ENCODE measurements at regions not wholly inside any gene's neighbourhood (a gene's known extent, or its start where the extent isn't known, plus 50 kb on each side); places are given as distances from the start of the nearest gene placed in this dataset.
A peak's percentile ranks its signal among the peaks of the same experiment; 100 is the strongest.

DNA sequence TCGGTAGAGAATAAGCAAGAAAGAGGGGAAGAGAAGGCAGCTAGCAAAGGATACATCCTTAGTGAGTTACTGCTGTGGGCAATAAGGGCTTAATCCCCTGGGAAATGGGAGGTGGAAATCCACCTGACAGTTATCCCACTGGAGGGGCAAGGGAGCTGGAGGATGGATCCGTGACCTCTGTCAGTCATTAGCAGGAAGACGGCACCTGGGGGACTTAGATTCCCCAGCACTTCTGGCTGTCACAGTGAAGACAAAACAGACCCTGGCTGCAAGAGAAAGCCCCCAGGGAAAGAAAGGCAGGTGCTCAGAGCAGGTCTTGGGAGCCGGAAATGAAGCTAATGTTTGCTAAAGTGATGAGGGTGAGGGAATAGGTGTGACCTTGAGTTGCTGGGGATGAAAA, 70.4 kb upstream of the MRI1 start:
- Histone ChIP-seq H3K9ac (ENCODE audit: low read length) (no peak overlapping the region), H2AFZ (ENCODE audit: low read depth, low read length) (no peak overlapping the region), H3K27me3 (ENCODE audit: insufficient read depth, low read length) (no peaks in the 10 kb centered on the region), H3K4me3 (ENCODE audit: insufficient read depth, low read depth, low read length) (no peak overlapping the region), H3K9me3 (ENCODE audit: insufficient read depth, low read depth, low read length) (no peaks in the 10 kb centered on the region), H3K4me1 (ENCODE audit: insufficient read depth, low read length) (peaks cover 14% of the 10 kb centered on the region), H3K36me3 (ENCODE audit: insufficient read depth, low read length) (no peaks in the 10 kb centered on the region), H3K27ac (ENCODE audit: low read depth, low read length) (no peak overlapping the region), H3K4me2 (ENCODE audit: low read length) (no peak overlapping the region), H3K79me2 (ENCODE audit: insufficient read depth, low read length) (no peaks in the 10 kb centered on the region), H4K20me1 (ENCODE audit: insufficient read depth, low read length) (no peaks in the 10 kb centered on the region)
- DNase-seq (ENCODE audit: low read depth), result no peak
- no peak for FAIRE-seq
- peaks cover 1% of the 10 kb centered on the region for H3K9me3 Mint-ChIP-seq (ENCODE audit: unreplicated experiment)
- no peaks in the 10 kb centered on the region for H3K4me1 Mint-ChIP-seq (ENCODE audit: low read depth, unreplicated experiment)
- TF ChIP-seq CTCF (IDR thresholded peaks at IDR 0.05; ENCODE audit: insufficient read depth, low read depth, low read length) (no peak), EZH2 (IDR thresholded peaks at IDR 0.05; ENCODE audit: insufficient read depth, low read length) (no peak)
- H3K36me3 Mint-ChIP-seq (ENCODE audit: low read depth, unreplicated experiment), result no peaks in the 10 kb centered on the region
- no peak overlapping the region for H3K27ac Mint-ChIP-seq (ENCODE audit: unreplicated experiment)
- H3K4me3 Mint-ChIP-seq (ENCODE audit: unreplicated experiment), result no peak overlapping the region
- peaks cover 27% of the 10 kb centered on the region for H3K27me3 Mint-ChIP-seq (ENCODE audit: low read depth, unreplicated experiment)

GRCh38 chr19:13691569-13692435, 72.5 kb upstream of the MRI1 start:
- H3K9me3 ChIP-seq (ENCODE audit: insufficient read depth, low read depth, low read length), result no peaks in the 10 kb centered on the region
- H3K4me1 ChIP-seq (ENCODE audit: insufficient read depth, low read length), result peaks cover 14% of the 10 kb centered on the region
- no peaks in the 10 kb centered on the region for H3K79me2 ChIP-seq (ENCODE audit: insufficient read depth, low read length)
- H3K27ac Mint-ChIP-seq (ENCODE audit: unreplicated experiment), result no peak overlapping the region
- peak overlapping the region; percentile 53 for H2AFZ ChIP-seq (ENCODE audit: low read depth, low read length)
- H3K27me3 Mint-ChIP-seq (ENCODE audit: low read depth, unreplicated experiment), result peaks cover 24% of the 10 kb centered on the region
- H3K36me3 ChIP-seq (ENCODE audit: insufficient read depth, low read length), result no peaks in the 10 kb centered on the region
- H4K20me1 ChIP-seq (ENCODE audit: insufficient read depth, low read length), result no peaks in the 10 kb centered on the region
- no peak overlapping the region for H3K27ac ChIP-seq (ENCODE audit: low read depth, low read length)
- peak overlapping the region; percentile 18 for H3K9ac ChIP-seq (ENCODE audit: low read length)
- H3K4me2 ChIP-seq (ENCODE audit: low read length), result peak overlapping the region; percentile 56
- FAIRE-seq (no peak), DNase-seq (ENCODE audit: low read depth) (peak; percentile 80)
- no peaks in the 10 kb centered on the region for H3K27me3 ChIP-seq (ENCODE audit: insufficient read depth, low read length)
- no peaks in the 10 kb centered on the region for H3K36me3 Mint-ChIP-seq (ENCODE audit: low read depth, unreplicated experiment)
- no peak overlapping the region for H3K4me3 ChIP-seq (ENCODE audit: insufficient read depth, low read depth, low read length)
- no peak overlapping the region for H3K4me3 Mint-ChIP-seq (ENCODE audit: unreplicated experiment)
- H3K4me1 Mint-ChIP-seq (ENCODE audit: low read depth, unreplicated experiment), result no peaks in the 10 kb centered on the region
- H3K9me3 Mint-ChIP-seq (ENCODE audit: unreplicated experiment), result peaks cover 1% of the 10 kb centered on the region
- TF ChIP-seq EZH2 (IDR thresholded peaks at IDR 0.05; ENCODE audit: insufficient read depth, low read length) (no peak), CTCF (IDR thresholded peaks at IDR 0.05; ENCODE audit: insufficient read depth, low read depth, low read length) (no peak)

- Mint-ChIP-seq H3K27ac (ENCODE audit: unreplicated experiment) (no peak overlapping the region), H3K4me3 (ENCODE audit: unreplicated experiment) (no peak overlapping the region), H3K36me3 (ENCODE audit: low read depth, unreplicated experiment) (no peaks in the 10 kb centered on the region), H3K27me3 (ENCODE audit: low read depth, unreplicated experiment) (peaks cover 21% of the 10 kb centered on the region), H3K9me3 (ENCODE audit: unreplicated experiment) (no peaks in the 10 kb centered on the region), H3K4me1 (ENCODE audit: low read depth, unreplicated experiment) (no peaks in the 10 kb centered on the region)
- FAIRE-seq (no peak), DNase-seq (ENCODE audit: low read depth) (peak; percentile 10)
- no peak for TF ChIP-seq EZH2 (IDR thresholded peaks at IDR 0.05; ENCODE audit: insufficient read depth, low read length)
- TF ChIP-seq CTCF (IDR thresholded peaks at IDR 0.05; ENCODE audit: insufficient read depth, low read depth, low read length), result no peak
- H3K79me2 ChIP-seq (ENCODE audit: insufficient read depth, low read length), result no peaks in the 10 kb centered on the region
- H4K20me1 ChIP-seq (ENCODE audit: insufficient read depth, low read length), result no peaks in the 10 kb centered on the region
- no peak overlapping the region for H3K4me3 ChIP-seq (ENCODE audit: insufficient read depth, low read depth, low read length)
- H3K4me2 ChIP-seq (ENCODE audit: low read length), result no peak overlapping the region
- peaks cover 14% of the 10 kb centered on the region for H3K4me1 ChIP-seq (ENCODE audit: insufficient read depth, low read length)
- no peak overlapping the region for H3K27ac ChIP-seq (ENCODE audit: low read depth, low read length)
- H2AFZ ChIP-seq (ENCODE audit: low read depth, low read length), result no peak overlapping the region
- H3K9ac ChIP-seq (ENCODE audit: low read length), result no peak overlapping the region
- no peaks in the 10 kb centered on the region for H3K36me3 ChIP-seq (ENCODE audit: insufficient read depth, low read length)
- no peaks in the 10 kb centered on the region for H3K9me3 ChIP-seq (ENCODE audit: insufficient read depth, low read depth, low read length)
- H3K27me3 ChIP-seq (ENCODE audit: insufficient read depth, low read length), result no peaks in the 10 kb centered on the region
Measured at GRCh38 chr19:13689085-13689484, 75.2 kb upstream of the MRI1 start.
